SK-N-SH (cell line): ENCODE measurements at regions not wholly inside any gene's neighbourhood (a gene's known extent, or its start where the extent isn't known, plus 50 kb on each side); places are given as distances from the start of the nearest gene placed in this dataset.

Experiments
- CTCF ChIA-PET: fragments of 300-600, 350-600 bp; formaldehyde crosslinking; extraction: SDS; loops from one replicate; lab custom pipeline; 2021; lab: Yijun Ruan, JAX
- POLR2A ChIA-PET: fragments of 350-600 bp; sonication (Branson Sonifier 250); formaldehyde crosslinking; extraction: SDS; loops from one replicate; lab custom pipeline; 2020; ENCODE audit warnings: antibody characterized with exemption, inconsistent platforms; lab: Yijun Ruan, JAX
- DNase-seq: peaks from one replicate; pipeline ENCODE4 v3.0.0; 2012
- H2AFZ ChIP-seq: fragments of 200-600 bp; sonication (generic); 2 replicates; pipeline ENCODE4 v1.8.1; 2016; ENCODE audit warnings: antibody characterized with exemption, mild to moderate bottlenecking, low read depth
- H3F3A ChIP-seq: fragments of 200-600 bp; sonication (generic); replicated peaks from 2 replicates; pipeline ENCODE3; 2016; ENCODE audit warnings: antibody characterized with exemption, mild to moderate bottlenecking; ENCODE audit not compliant: insufficient read depth
- H3K27ac ChIP-seq, 2 experiments: fragments of 200-500 bp in 1 of 2; fragments of 200-600 bp in 1 of 2; sonication (Bioruptor generic) in 1 of 2; sonication (generic), shearing (Covaris generic) in 1 of 2; 2 replicates each; pipeline versions ENCODE4 v1.5.1 to v1.6.1; 2014 to 2016; ENCODE audit warnings: low read depth in 2 of 2, inconsistent platforms in 1 of 2, low read length in 1 of 2, mild to moderate bottlenecking in 1 of 2, mixed read lengths in 1 of 2
- H3K27me3 ChIP-seq: fragments of 200-600 bp; sonication (generic), shearing (Covaris generic); 2 replicates; pipeline ENCODE4 v1.6.1; 2016; ENCODE audit warnings: mixed run types; ENCODE audit not compliant: insufficient read depth
- H3K36me3 ChIP-seq, 2 experiments: fragments of 200-500 bp in 1 of 2; fragments of 200-600 bp in 1 of 2; sonication (Bioruptor generic) in 1 of 2; sonication (generic) in 1 of 2; replicated peaks in 1 of 2; 2 replicates each; pipeline versions ENCODE3 to v1.5.1; 2014 to 2016; ENCODE audit warnings: low read length in 1 of 2, mild to moderate bottlenecking in 1 of 2; ENCODE audit not compliant: insufficient read depth in 2 of 2, control insufficient read depth in 1 of 2
- H3K4me1 ChIP-seq, 2 experiments: fragments of 200-500 bp in 1 of 2; fragments of 200-600 bp in 1 of 2; sonication (Bioruptor generic) in 1 of 2; sonication (generic), shearing (Covaris generic) in 1 of 2; 2 replicates each; pipeline versions ENCODE4 v1.5.1 to v1.6.1; 2014 to 2016; ENCODE audit warnings: low read depth in 1 of 2, low read length in 1 of 2, mixed run types in 1 of 2; ENCODE audit not compliant: insufficient read depth in 2 of 2, control insufficient read depth in 1 of 2
- H3K4me2 ChIP-seq: fragments of 200-600 bp; sonication (generic), shearing (Covaris generic); 2 replicates; pipeline ENCODE4 v1.6.1; 2017; ENCODE audit warnings: mixed run types
- H3K4me3 ChIP-seq, 2 experiments: fragments of 200-500 bp in 1 of 2; fragments of 200-600 bp in 1 of 2; sonication (Bioruptor generic) in 1 of 2; sonication (generic), shearing (Covaris generic) in 1 of 2; 2 replicates each; pipeline versions ENCODE4 v1.5.1 to v1.8.1; 2014 to 2016; ENCODE audit warnings: low read depth in 2 of 2, inconsistent platforms in 1 of 2, low read length in 1 of 2, mild to moderate bottlenecking in 1 of 2, mixed read lengths in 1 of 2, moderate library complexity in 1 of 2
- H3K79me2 ChIP-seq: fragments of 200-600 bp; sonication (generic); 2 replicates; pipeline ENCODE4 v1.8.1; 2017; ENCODE audit warnings: mild to moderate bottlenecking; ENCODE audit not compliant: insufficient read depth
- H3K9ac ChIP-seq: fragments of 200-600 bp; sonication (generic); 2 replicates; pipeline ENCODE4 v1.6.1; 2017; ENCODE audit warnings: mixed run types
- H3K9me2 ChIP-seq: fragments of 200-600 bp; sonication (generic); 2 replicates; pipeline ENCODE4 v1.6.1; 2017; ENCODE audit warnings: mixed run types
- H3K9me3 ChIP-seq: fragments of 200-600 bp; sonication (generic); 2 replicates; pipeline ENCODE4 v1.6.1; 2017; ENCODE audit warnings: mixed run types, mild to moderate bottlenecking, moderate library complexity
- H4K20me1 ChIP-seq: fragments of 200-600 bp; sonication (generic); 2 replicates; pipeline ENCODE4 v1.6.1; 2017; ENCODE audit warnings: mild to moderate bottlenecking, mixed run types; ENCODE audit not compliant: insufficient read depth
- ELF1 ChIP-seq: IDR thresholded peaks from 2 replicates; pipeline ENCODE4 v1.4.0; 2012
- EZH2phosphoT487 ChIP-seq: fragments of 200-600 bp; sonication (generic); IDR thresholded peaks from 2 replicates; pipeline ENCODE4 v1.6.1; 2017; ENCODE audit warnings: low read depth, mixed run types, mild to moderate bottlenecking, antibody characterized with exemption, moderate library complexity, borderline replicate concordance
- FOSL2 ChIP-seq: IDR thresholded peaks from 2 replicates; pipeline ENCODE4 v1.4.0; 2012; ENCODE audit warnings: low read depth, mild to moderate bottlenecking, moderate library complexity, borderline replicate concordance
- FOXJ3 ChIP-seq: sonication (generic); formaldehyde crosslinking; IDR thresholded peaks from 2 replicates; pipeline ENCODE4 v1.5.1; 2020; ENCODE audit warnings: mild to moderate bottlenecking, missing genetic modification reagents
- JUND ChIP-seq: IDR thresholded peaks from 2 replicates; pipeline ENCODE4 v1.4.0; 2012
- MXI1 ChIP-seq: IDR thresholded peaks from 2 replicates; pipeline ENCODE4 v1.6.1; 2012; ENCODE audit warnings: mild to moderate bottlenecking, low read depth, low read length, improper control_type of control experiment
- NRF1 ChIP-seq: IDR thresholded peaks from 2 replicates; pipeline ENCODE4 v1.6.1; 2012; ENCODE audit warnings: low read depth, mild to moderate bottlenecking, low read length
- POLR2AphosphoS5 ChIP-seq: IDR thresholded peaks from 2 replicates; pipeline ENCODE4 v1.6.1; 2012; ENCODE audit warnings: low read depth, low read length
- RAD21 ChIP-seq: IDR thresholded peaks from 2 replicates; pipeline ENCODE4 v1.6.1; 2012; ENCODE audit warnings: mild to moderate bottlenecking, low read length
- RCOR1 ChIP-seq: fragments of 150-350 bp; IDR thresholded peaks from 2 replicates; pipeline ENCODE4 v1.6.1; 2017; ENCODE audit warnings: antibody characterized with exemption, low read length
- RXRA ChIP-seq: IDR thresholded peaks from 2 replicates; pipeline ENCODE4 v1.4.0; 2012; ENCODE audit warnings: low read depth, mild to moderate bottlenecking, borderline replicate concordance
- SIN3A ChIP-seq: IDR thresholded peaks from 2 replicates; pipeline ENCODE4 v1.6.1; 2012; ENCODE audit warnings: low read depth, mild to moderate bottlenecking, low read length, moderate library complexity, borderline replicate concordance
- SMC3 ChIP-seq: IDR thresholded peaks from 2 replicates; pipeline ENCODE4 v1.6.1; 2012; ENCODE audit warnings: low read depth, low read length, improper control_type of control experiment
- TCF12 ChIP-seq: IDR thresholded peaks from 2 replicates; pipeline ENCODE4 v1.4.0; 2012
- TEAD4 ChIP-seq: IDR thresholded peaks from 2 replicates; pipeline ENCODE4 v1.4.0; 2012; ENCODE audit warnings: mild to moderate bottlenecking, borderline replicate concordance; ENCODE audit not compliant: insufficient read depth
- YY1 ChIP-seq: IDR thresholded peaks from 2 replicates; pipeline ENCODE4 v1.4.0; 2012; ENCODE audit warnings: low read depth, mild to moderate bottlenecking
- WGBS: methylation state at CpG from one replicate; pipeline ENCODE4 v1.1.6; 2017; ENCODE audit warnings: low lambda C conversion rate; 5-methylcytosine and 5-hydroxymethylcytosine counted together
- TF ChIP-seq, protein P1 (sequence below): fragments of 150-350 bp; IDR thresholded peaks from 2 replicates; pipeline ENCODE4 v1.6.1; 2017; ENCODE audit warnings: antibody characterized with exemption, low read length, low read depth, borderline replicate concordance
- TF ChIP-seq, protein P2 (sequence below): fragments of 200-600 bp; sonication (generic); IDR thresholded peaks from 2 replicates; pipeline ENCODE4 v1.6.1; 2017; ENCODE audit warnings: antibody characterized with exemption, mild to moderate bottlenecking, moderate library complexity
- TF ChIP-seq, protein P3 (sequence below): IDR thresholded peaks from 2 replicates; pipeline ENCODE4 v1.6.1; 2012; ENCODE audit warnings: mild to moderate bottlenecking, low read depth, low read length, moderate library complexity
- TF ChIP-seq, protein P4 (sequence below): IDR thresholded peaks from 2 replicates; pipeline ENCODE4; 2012

DNA sequence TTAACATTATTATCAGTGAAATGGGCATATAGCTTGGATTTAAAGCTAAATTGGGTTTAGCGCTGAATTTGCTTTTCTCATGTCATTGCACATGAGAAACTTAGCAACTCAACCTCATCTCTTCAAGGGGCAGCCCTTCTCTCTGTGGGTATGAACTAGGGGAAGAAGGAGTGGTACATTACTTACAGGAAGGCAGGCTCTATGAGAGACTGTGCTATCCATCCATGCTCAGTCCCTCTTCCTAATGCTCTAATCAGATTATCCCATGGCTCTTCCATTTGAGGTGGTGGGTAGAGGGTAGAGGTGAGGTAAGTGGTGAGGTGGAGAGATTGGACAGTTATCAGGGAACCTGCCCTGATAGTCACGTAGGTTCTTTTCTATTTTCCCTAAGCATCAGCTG is 343.7 kb upstream of the NOVA1 start:
- H3K4me1 ChIP-seq, result no peaks in the 10 kb centered on the region
- no peaks in the 10 kb centered on the region for H3K9me3 ChIP-seq
- TF ChIP-seq POLR2AphosphoS5 (no peak), YY1 (no peak), TCF12 (no peak), RAD21 (no peak), NRF1 (no peak), JUND (no peak), SMC3 (no peak), RCOR1 (no peak), FOXJ3 (CRISPR knock-in tag) (no peak), TEAD4 (no peak), ELF1 (no peak), EZH2phosphoT487 (no peak), RXRA (no peak), FOSL2 (no peak), SIN3A (no peak), MXI1 (no peak)
- TF ChIP-seq, protein P1, sequence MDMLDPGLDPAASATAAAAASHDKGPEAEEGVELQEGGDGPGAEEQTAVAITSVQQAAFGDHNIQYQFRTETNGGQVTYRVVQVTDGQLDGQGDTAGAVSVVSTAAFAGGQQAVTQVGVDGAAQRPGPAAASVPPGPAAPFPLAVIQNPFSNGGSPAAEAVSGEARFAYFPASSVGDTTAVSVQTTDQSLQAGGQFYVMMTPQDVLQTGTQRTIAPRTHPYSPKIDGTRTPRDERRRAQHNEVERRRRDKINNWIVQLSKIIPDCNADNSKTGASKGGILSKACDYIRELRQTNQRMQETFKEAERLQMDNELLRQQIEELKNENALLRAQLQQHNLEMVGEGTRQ, result no peak
- TF ChIP-seq, protein P2, sequence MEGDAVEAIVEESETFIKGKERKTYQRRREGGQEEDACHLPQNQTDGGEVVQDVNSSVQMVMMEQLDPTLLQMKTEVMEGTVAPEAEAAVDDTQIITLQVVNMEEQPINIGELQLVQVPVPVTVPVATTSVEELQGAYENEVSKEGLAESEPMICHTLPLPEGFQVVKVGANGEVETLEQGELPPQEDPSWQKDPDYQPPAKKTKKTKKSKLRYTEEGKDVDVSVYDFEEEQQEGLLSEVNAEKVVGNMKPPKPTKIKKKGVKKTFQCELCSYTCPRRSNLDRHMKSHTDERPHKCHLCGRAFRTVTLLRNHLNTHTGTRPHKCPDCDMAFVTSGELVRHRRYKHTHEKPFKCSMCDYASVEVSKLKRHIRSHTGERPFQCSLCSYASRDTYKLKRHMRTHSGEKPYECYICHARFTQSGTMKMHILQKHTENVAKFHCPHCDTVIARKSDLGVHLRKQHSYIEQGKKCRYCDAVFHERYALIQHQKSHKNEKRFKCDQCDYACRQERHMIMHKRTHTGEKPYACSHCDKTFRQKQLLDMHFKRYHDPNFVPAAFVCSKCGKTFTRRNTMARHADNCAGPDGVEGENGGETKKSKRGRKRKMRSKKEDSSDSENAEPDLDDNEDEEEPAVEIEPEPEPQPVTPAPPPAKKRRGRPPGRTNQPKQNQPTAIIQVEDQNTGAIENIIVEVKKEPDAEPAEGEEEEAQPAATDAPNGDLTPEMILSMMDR, result no peak
- TF ChIP-seq, protein P3, sequence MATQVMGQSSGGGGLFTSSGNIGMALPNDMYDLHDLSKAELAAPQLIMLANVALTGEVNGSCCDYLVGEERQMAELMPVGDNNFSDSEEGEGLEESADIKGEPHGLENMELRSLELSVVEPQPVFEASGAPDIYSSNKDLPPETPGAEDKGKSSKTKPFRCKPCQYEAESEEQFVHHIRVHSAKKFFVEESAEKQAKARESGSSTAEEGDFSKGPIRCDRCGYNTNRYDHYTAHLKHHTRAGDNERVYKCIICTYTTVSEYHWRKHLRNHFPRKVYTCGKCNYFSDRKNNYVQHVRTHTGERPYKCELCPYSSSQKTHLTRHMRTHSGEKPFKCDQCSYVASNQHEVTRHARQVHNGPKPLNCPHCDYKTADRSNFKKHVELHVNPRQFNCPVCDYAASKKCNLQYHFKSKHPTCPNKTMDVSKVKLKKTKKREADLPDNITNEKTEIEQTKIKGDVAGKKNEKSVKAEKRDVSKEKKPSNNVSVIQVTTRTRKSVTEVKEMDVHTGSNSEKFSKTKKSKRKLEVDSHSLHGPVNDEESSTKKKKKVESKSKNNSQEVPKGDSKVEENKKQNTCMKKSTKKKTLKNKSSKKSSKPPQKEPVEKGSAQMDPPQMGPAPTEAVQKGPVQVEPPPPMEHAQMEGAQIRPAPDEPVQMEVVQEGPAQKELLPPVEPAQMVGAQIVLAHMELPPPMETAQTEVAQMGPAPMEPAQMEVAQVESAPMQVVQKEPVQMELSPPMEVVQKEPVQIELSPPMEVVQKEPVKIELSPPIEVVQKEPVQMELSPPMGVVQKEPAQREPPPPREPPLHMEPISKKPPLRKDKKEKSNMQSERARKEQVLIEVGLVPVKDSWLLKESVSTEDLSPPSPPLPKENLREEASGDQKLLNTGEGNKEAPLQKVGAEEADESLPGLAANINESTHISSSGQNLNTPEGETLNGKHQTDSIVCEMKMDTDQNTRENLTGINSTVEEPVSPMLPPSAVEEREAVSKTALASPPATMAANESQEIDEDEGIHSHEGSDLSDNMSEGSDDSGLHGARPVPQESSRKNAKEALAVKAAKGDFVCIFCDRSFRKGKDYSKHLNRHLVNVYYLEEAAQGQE, result no peak
- TF ChIP-seq, protein P4, sequence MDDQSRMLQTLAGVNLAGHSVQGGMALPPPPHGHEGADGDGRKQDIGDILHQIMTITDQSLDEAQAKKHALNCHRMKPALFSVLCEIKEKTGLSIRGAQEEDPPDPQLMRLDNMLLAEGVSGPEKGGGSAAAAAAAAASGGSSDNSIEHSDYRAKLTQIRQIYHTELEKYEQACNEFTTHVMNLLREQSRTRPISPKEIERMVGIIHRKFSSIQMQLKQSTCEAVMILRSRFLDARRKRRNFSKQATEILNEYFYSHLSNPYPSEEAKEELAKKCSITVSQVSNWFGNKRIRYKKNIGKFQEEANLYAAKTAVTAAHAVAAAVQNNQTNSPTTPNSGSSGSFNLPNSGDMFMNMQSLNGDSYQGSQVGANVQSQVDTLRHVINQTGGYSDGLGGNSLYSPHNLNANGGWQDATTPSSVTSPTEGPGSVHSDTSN, result no peak
- no peak overlapping the region for H3K4me3 ChIP-seq
- POLR2A ChIA-PET, result no interaction called here
- H3K4me2 ChIP-seq, result no peak overlapping the region
- CTCF ChIA-PET, result no interaction called here
- DNase-seq, result no peak
- H3K9ac ChIP-seq, result no peak overlapping the region
- H3F3A ChIP-seq, result no peaks in the 10 kb centered on the region
- H3K27me3 ChIP-seq, result no peaks in the 10 kb centered on the region
- no peaks in the 10 kb centered on the region for H3K79me2 ChIP-seq
- no peaks in the 10 kb centered on the region for H3K9me2 ChIP-seq
- no peaks in the 10 kb centered on the region for H3K36me3 ChIP-seq
- H2AFZ ChIP-seq, result no peak overlapping the region
- H3K27ac ChIP-seq, result no peak overlapping the region
- WGBS, result 65% methylated on average over 2 of the region's 2 CpGs
- H4K20me1 ChIP-seq, result no peaks in the 10 kb centered on the region
